ENCODE measurements at regions not wholly inside any gene's neighbourhood (a gene's known extent, or its start where the extent isn't known, plus 50 kb on each side); places are given as distances from the start of the nearest gene placed in this dataset.

GRCh38 chr16:85188822-85189672, 76.8 kb upstream of the CIBAR2 start:
- DNase-seq, result no peak

- DNase-seq, result no peak
Observed at GRCh38 chr16:85190572-85190971, 78.3 kb upstream of the CIBAR2 start.

- DNase-seq, result no peak
Observed at GRCh38 chr16:85191341-85191965, 79.2 kb upstream of the CIBAR2 start.

GRCh38 chr16:85192238-85193114, 80.2 kb upstream of the CIBAR2 start:
- no peak for DNase-seq

GRCh38 chr16:85193115-85193493, 80.8 kb upstream of the CIBAR2 start:
- DNase-seq, result no peak

GRCh38 chr16:85193876-85194275, 81.6 kb upstream of the CIBAR2 start:
- no peak for DNase-seq

- no peak for DNase-seq
Observed at GRCh38 chr16:85194307-85195270, 82.3 kb upstream of the CIBAR2 start.

GRCh38 chr16:85195271-85195647, 83.0 kb upstream of the CIBAR2 start:
- DNase-seq, result no peak

GRCh38 chr16:85195900-85196772, 83.9 kb upstream of the CIBAR2 start:
- DNase-seq, result no peak

GRCh38 chr16:85196976-85197375, 84.7 kb upstream of the CIBAR2 start:
- DNase-seq, result no peak

- no peak for DNase-seq
Observed at GRCh38 chr16:85197611-85198566, 85.6 kb upstream of the CIBAR2 start.

GRCh38 chr16:85199069-85199725, 86.9 kb upstream of the CIBAR2 start:
- no peak for DNase-seq

GRCh38 chr16:85199880-85200279, 87.6 kb upstream of the CIBAR2 start:
- no peak for DNase-seq

GRCh38 chr16:85200471-85201278, 88.4 kb upstream of the CIBAR2 start:
- no peak for DNase-seq

GRCh38 chr16:85201574-85201973, 89.3 kb upstream of the CIBAR2 start:
- DNase-seq, result no peak

GRCh38 chr16:85202051-85202601, 89.9 kb upstream of the CIBAR2 start:
- no peak for DNase-seq

GRCh38 chr16:85202631-85203461, 90.6 kb upstream of the CIBAR2 start:
- DNase-seq, result no peak

All from AML-193 (cell line).